KBM-7 (cell line): ENCODE measurements at regions not wholly inside any gene's neighbourhood (a gene's known extent, or its start where the extent isn't known, plus 50 kb on each side); places are given as distances from the start of the nearest gene placed in this dataset.
A peak's percentile ranks its signal among the peaks of the same experiment; 100 is the strongest.

Experiments used
- DNase-seq: peaks from one replicate; pipeline ENCODE4 v3.0.0-alpha.2; 2015
- in situ Hi-C: fragments of 300-500 bp; cut with MboI; formaldehyde crosslinking; loops from 2 replicates; pipeline ENCODE4 v1.14.3; 2020; ENCODE audit warnings: low sequenced_read_pairs, low pct_unique_long_range_greater_than_20kb, mixed read lengths

DNA sequence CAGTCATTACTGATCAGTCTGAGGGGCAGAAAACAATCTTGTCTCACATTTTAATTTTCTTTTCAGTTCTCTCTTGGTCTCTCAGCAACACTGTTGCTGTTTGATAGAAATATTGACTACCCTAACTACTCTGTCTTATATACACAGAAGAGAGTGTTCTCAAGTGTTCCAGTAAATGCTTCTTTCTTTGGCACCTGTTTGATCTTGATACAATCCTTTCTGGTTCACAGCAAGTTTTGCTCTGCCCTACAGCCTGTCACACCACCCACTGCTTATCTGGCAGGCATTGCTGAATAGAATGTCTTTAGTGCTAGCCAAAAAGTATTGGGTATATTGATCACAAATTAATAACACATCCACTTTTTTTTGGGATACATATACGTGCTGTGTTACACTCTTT lies 75.7 kb upstream of the WLS start:
- in situ Hi-C loops = no loop called here

DNA sequence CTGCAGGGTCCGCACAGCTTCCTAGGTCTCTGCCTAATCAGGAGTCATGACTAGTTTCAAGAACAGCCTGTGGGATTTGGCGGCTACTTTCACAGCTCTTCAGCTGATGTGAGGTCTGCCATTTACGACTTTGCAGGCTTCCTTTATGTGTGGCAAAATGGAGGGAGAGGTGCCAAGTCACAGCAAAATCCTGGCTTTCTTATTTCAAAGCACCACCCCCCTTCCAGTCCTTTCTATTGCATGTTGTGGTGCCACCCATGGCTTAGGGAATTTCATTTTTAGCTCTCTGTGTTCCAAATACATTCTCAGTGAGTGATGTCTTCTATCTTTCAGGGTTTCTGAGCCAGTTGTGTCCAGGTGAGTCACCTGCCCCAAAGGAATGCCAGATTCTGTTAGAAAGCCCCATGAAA lies 75.1 kb upstream of the WLS start:
- DNase-seq = no peak
- in situ Hi-C loops = no loop called here

More for the DNA sequence above, 75.7 kb upstream of the WLS start:
- DNase-seq = no peak

DNA sequence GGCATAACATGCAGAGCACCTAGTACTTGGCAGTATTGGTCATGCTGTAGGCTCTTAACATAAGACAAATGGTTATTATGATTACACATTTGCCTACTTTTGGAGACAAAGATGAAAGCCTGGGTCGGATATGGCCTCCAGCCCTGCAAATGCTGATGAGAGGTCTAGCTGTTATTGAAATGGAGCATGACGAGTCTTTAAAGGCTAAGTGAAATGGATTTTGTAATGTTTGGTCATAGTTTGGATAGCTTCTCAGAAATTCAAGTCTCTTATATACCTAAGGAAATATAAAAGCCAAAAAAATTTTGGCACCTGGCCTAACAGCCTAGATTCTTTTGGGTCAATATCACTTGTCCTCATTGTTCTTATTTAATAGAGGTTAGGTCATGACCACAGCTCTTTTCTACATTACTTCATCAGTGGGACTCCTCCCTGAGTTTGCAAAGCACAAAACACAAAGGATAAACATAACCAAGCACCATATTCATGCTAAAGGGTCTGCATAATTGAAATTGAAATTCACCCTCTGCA lies 69.2 kb upstream of the WLS start:
- DNase-seq = no peak
- in situ Hi-C loops = no loop called here

GRCh38 chr1:68294367-68295066 lies 62.2 kb upstream of the WLS start:
- DNase-seq = no peak
- in situ Hi-C loops = no loop called here

DNA sequence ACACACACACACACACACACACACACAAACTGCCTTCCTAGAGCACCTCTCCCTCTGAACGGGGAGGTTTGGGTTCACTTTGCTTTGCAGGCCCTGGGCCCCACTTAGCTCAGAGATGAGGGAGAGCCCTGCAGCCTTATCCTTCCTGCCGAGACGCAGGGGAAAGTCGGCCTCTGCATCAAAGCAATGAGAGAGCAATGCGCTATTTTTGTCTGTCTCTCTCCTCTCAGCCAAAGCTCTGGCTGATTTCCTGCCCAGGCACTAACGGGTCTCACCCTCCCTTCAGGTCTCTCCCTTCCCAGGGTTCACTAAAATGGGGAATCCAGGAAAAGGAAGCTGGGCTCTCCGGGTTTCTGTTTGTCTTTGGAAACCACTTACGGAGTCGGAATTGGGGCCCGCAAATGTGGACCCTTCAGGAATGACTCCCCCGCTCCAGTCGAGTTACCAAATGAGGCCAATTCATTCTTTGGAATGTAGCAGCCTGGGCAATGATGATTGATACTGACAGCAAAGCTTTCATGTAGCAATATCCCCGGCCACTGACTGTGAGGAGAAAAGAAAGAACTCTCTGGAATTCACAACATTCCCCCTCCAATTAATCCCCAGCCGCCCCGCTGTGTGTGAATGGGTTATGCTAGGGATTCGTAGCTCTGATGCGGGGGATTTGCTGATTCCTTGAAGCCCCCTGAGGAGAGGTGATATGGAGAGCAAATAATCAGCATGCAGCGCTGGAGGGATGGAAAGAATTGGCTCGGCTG lies 61.5 kb upstream of the WLS start:
- no peak for DNase-seq
- in situ Hi-C loops = no loop called here

GRCh38 chr1:68293122-68293521 lies 60.8 kb upstream of the WLS start:
- in situ Hi-C loops = no loop called here
- DNase-seq = no peak

GRCh38 chr1:68291688-68292384 lies 59.5 kb upstream of the WLS start:
- peak; percentile 1 for DNase-seq
- in situ Hi-C loops = no loop called here

- no peak for DNase-seq
- in situ Hi-C loops = no loop called here
Observed at GRCh38 chr1:68287241-68287640, 54.9 kb upstream of the WLS start.

GRCh38 chr1:68285046-68285445 lies 52.7 kb upstream of the WLS start:
- in situ Hi-C loops = no loop called here

DNA sequence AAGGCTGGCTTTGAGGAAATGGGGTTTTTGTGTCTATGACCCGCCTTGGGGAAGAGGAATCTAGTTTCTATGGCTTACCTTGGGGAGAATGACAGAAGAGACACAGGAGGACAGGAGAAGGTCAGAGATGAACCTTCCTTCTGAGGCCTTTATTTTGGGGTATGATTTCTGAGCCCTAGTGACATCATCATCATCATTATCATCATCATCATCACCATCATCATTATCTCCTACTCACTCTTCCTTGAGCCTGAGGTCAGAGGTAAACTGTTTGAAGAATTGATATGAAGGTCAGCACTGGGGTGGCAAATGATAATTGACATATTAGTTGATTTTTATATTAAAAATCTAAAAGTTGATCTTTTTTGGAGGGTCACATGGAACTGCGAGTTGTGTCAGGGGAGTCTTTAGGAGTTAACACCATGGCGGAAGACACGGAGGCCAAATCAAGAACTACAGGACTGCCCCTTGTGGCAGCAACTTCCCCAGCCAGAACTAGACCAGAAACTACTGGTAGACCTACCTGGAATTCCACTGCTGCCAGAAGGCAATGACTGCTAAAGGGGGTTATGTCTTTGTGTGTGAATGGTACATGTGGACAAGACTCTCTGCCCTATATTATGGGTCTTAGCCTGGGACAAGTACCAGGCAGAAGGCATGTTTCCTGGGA lies 49.8 kb upstream of the WLS start:
- DNase-seq = no peak
- in situ Hi-C loops = no loop called here

More at GRCh38 chr1:68285046-68285445, 52.7 kb upstream of the WLS start:
- DNase-seq = no peak
